Transverse colon (tissue), 3 donors: ENCODE measurements at regions not wholly inside any gene's neighbourhood (a gene's known extent, or its start where the extent isn't known, plus 50 kb on each side); places are given as distances from the start of the nearest gene placed in this dataset.

ENCODE experiments used
- CTCF ChIP-seq, 5 experiments: fragments of 200-600 bp in 3 of 5; fragments of 450-650 bp in 2 of 5; sonication (generic) in 3 of 5; IDR thresholded peaks; 1 replicate in 2 of 5; 2 replicates in 3 of 5; pipeline ENCODE4 v1.5.1; 2016 to 2017; ENCODE audit warnings: antibody characterized with exemption in 5 of 5, inconsistent platforms in 3 of 5, mild to moderate bottlenecking in 2 of 5, moderate library complexity in 1 of 5
- EP300 ChIP-seq: sonication (generic); formaldehyde crosslinking; IDR thresholded peaks from one replicate; pipeline ENCODE4 v1.6.1; 2017; ENCODE audit warnings: antibody characterized with exemption, low read depth
- POLR2A ChIP-seq: fragments of 450-650 bp; IDR thresholded peaks from one replicate; pipeline ENCODE4 v1.6.1; 2016; ENCODE audit warnings: antibody characterized with exemption, mild to moderate bottlenecking, moderate library complexity

- TF ChIP-seq CTCF (IDR thresholded peaks at IDR 0.05) (no peak), POLR2A (no peak), EP300 (no peak)
These were observed 775.6 kb downstream of the BRD1 start for GRCh38 chr22:49052023-49052538.
